GM18870 (cell line): ENCODE measurements at regions not wholly inside any gene's neighbourhood (a gene's known extent, or its start where the extent isn't known, plus 50 kb on each side); places are given as distances from the start of the nearest gene placed in this dataset.

Source experiments
- ATAC-seq: cut with Tn5 transposase; IDR thresholded peaks from one replicate; pipeline ENCODE4 v1.9.1; 2021; ENCODE audit warnings: moderate library complexity; ENCODE audit not compliant: unreplicated experiment

- ATAC-seq: no peak
Observed at GRCh38 chr6:54440549-54440948, 132.3 kb downstream of the TINAG start.

- no peak for ATAC-seq
Observed at GRCh38 chr6:54441020-54441419, 132.8 kb downstream of the TINAG start.

GRCh38 chr6:54441687-54442248 is 133.5 kb downstream of the TINAG start:
- no peak for ATAC-seq

- ATAC-seq: no peak
Observed at GRCh38 chr6:54445207-54445606, 137.0 kb downstream of the TINAG start.

GRCh38 chr6:54448617-54449016 is 140.4 kb downstream of the TINAG start:
- no peak for ATAC-seq

GRCh38 chr6:54451516-54451915 is 143.3 kb downstream of the TINAG start:
- no peak for ATAC-seq

- no peak for ATAC-seq
Observed at GRCh38 chr6:54463354-54464024, 155.2 kb downstream of the TINAG start.

- ATAC-seq: no peak
Observed at GRCh38 chr6:54465649-54466300, 157.5 kb downstream of the TINAG start.

- ATAC-seq: no peak
Observed at GRCh38 chr6:54467384-54467783, 159.1 kb downstream of the TINAG start.

- no peak for ATAC-seq
Observed at GRCh38 chr6:54473328-54473727, 165.1 kb downstream of the TINAG start.

GRCh38 chr6:54474898-54475297 is 166.7 kb downstream of the TINAG start:
- ATAC-seq: no peak

- ATAC-seq: no peak
Observed at GRCh38 chr6:54481091-54481490, 172.8 kb downstream of the TINAG start.

- no peak for ATAC-seq
Observed at GRCh38 chr6:54491431-54491830, 183.2 kb downstream of the TINAG start.

GRCh38 chr6:54493138-54493537 is 184.9 kb downstream of the TINAG start:
- ATAC-seq: no peak

- no peak for ATAC-seq
Observed at GRCh38 chr6:54503144-54503543, 194.9 kb downstream of the TINAG start.

GRCh38 chr6:54515013-54515412 is 206.8 kb downstream of the TINAG start:
- ATAC-seq: no peak

GRCh38 chr6:54515713-54516112 is 207.5 kb downstream of the TINAG start:
- ATAC-seq: no peak

- ATAC-seq: no peak
Observed at GRCh38 chr6:54516321-54516720, 208.1 kb downstream of the TINAG start.

GRCh38 chr6:54519161-54519560 is 210.9 kb downstream of the TINAG start:
- ATAC-seq: no peak

- ATAC-seq: no peak
Observed at GRCh38 chr6:54525731-54526130, 217.5 kb downstream of the TINAG start.

GRCh38 chr6:54533567-54533966 is 225.3 kb downstream of the TINAG start:
- no peak for ATAC-seq

GRCh38 chr6:54535568-54535967 is 227.3 kb downstream of the TINAG start:
- no peak for ATAC-seq
